ENCODE measurements at regions not wholly inside any gene's neighbourhood (a gene's known extent, or its start where the extent isn't known, plus 50 kb on each side); places are given as distances from the start of the nearest gene placed in this dataset.

- ATAC-seq, result no peak
- intact Hi-C loops (cut with micrococcal nuclease), result no loop called here
- no peak for DNase-seq
Measured at GRCh38 chr9:20078246-20078645, 289.4 kb upstream of the SLC24A2 start.

GRCh38 chr9:20074291-20074690 lies 285.5 kb upstream of the SLC24A2 start:
- ATAC-seq, result no peak
- intact Hi-C loops (cut with micrococcal nuclease), result no loop called here
- no peak for DNase-seq

- ATAC-seq (no peak), DNase-seq (no peak)
- intact Hi-C loops (cut with micrococcal nuclease), result no loop called here
Measured at GRCh38 chr9:20070336-20070735, 281.5 kb upstream of the SLC24A2 start.

GRCh38 chr9:20065796-20066700 lies 277.2 kb upstream of the SLC24A2 start:
- intact Hi-C loops (cut with micrococcal nuclease), result no loop called here
- DNase-seq (no peak), ATAC-seq (no peak)

- intact Hi-C loops (cut with micrococcal nuclease), result no loop called here
- no peak for ATAC-seq
- DNase-seq, result no peak
Measured at GRCh38 chr9:20065046-20065445, 276.2 kb upstream of the SLC24A2 start.

GRCh38 chr9:20054734-20055133 lies 265.9 kb upstream of the SLC24A2 start:
- intact Hi-C loops (cut with micrococcal nuclease), result no loop called here
- DNase-seq (no peak), ATAC-seq (no peak)

- intact Hi-C loops (cut with micrococcal nuclease), result no loop called here
- no peak for ATAC-seq
- no peak for DNase-seq
Measured at GRCh38 chr9:20048985-20049384, 260.1 kb upstream of the SLC24A2 start.

- intact Hi-C loops (cut with micrococcal nuclease), result no loop called here
- DNase-seq (no peak), ATAC-seq (no peak)
Measured at GRCh38 chr9:20048437-20048836, 259.6 kb upstream of the SLC24A2 start.

GRCh38 chr9:20044686-20045085 lies 255.8 kb upstream of the SLC24A2 start:
- intact Hi-C loops (cut with micrococcal nuclease), result no loop called here
- ATAC-seq (no peak), DNase-seq (no peak)

GRCh38 chr9:20043461-20043860 lies 254.6 kb upstream of the SLC24A2 start:
- intact Hi-C loops (cut with micrococcal nuclease), result no loop called here
- ATAC-seq (no peak), DNase-seq (no peak)

GRCh38 chr9:20043035-20043434 lies 254.2 kb upstream of the SLC24A2 start:
- intact Hi-C loops (cut with micrococcal nuclease), result no loop called here
- ATAC-seq, result no peak
- no peak for DNase-seq

- no peak for ATAC-seq
- intact Hi-C loops (cut with micrococcal nuclease), result no loop called here
- DNase-seq, result no peak
Measured at GRCh38 chr9:20042128-20042711, 253.4 kb upstream of the SLC24A2 start.

GRCh38 chr9:20041697-20042081 lies 252.9 kb upstream of the SLC24A2 start:
- DNase-seq (no peak), ATAC-seq (peak; percentile 63)
- intact Hi-C loops (cut with micrococcal nuclease), result no loop called here

GRCh38 chr9:20040991-20041696 lies 252.3 kb upstream of the SLC24A2 start:
- no peak for DNase-seq

GRCh38 chr9:20037699-20038098 lies 248.9 kb upstream of the SLC24A2 start:
- no peak for ATAC-seq
- no peak for DNase-seq
- intact Hi-C loops (cut with micrococcal nuclease), result no loop called here

More at GRCh38 chr9:20040991-20041696, 252.3 kb upstream of the SLC24A2 start:
- ATAC-seq, result peak; percentile 77
- intact Hi-C loops (cut with micrococcal nuclease), result no loop called here

- no peak for ATAC-seq
- DNase-seq, result no peak
- intact Hi-C loops (cut with micrococcal nuclease), result loop anchor here (5.0 kb wide), 1 partner anchor 51 kb away; no protein-coding TSS in a partner anchor
Measured at GRCh38 chr9:20033511-20033910, 244.7 kb upstream of the SLC24A2 start.

- intact Hi-C loops (cut with micrococcal nuclease), result loop anchor here (5.0 kb wide), 1 partner anchor 50 kb away; no protein-coding TSS in a partner anchor
- DNase-seq (no peak), ATAC-seq (peak; percentile 58)
Measured at GRCh38 chr9:20032413-20033006, 243.7 kb upstream of the SLC24A2 start.

- no peak for DNase-seq
- intact Hi-C loops (cut with micrococcal nuclease), result loop anchor here (5.0 kb wide), 1 partner anchor 50 kb away; no protein-coding TSS in a partner anchor
Measured at GRCh38 chr9:20031836-20032235, 243.0 kb upstream of the SLC24A2 start.

GRCh38 chr9:20030671-20031070 lies 241.8 kb upstream of the SLC24A2 start:
- intact Hi-C loops (cut with micrococcal nuclease), result loop anchor here (5.0 kb wide), 1 partner anchor 48 kb away; no protein-coding TSS in a partner anchor
- no peak for ATAC-seq
- DNase-seq, result no peak

More at GRCh38 chr9:20031836-20032235, 243.0 kb upstream of the SLC24A2 start:
- ATAC-seq, result no peak

Measured in left ventricle myocardium superior (tissue), 1 donor.